HEK293 (cell line): ENCODE measurements at regions not wholly inside any gene's neighbourhood (a gene's known extent, or its start where the extent isn't known, plus 50 kb on each side); places are given as distances from the start of the nearest gene placed in this dataset.

Source experiments
- CTCF ChIA-PET: fragments of 350-600 bp; formaldehyde crosslinking; extraction: SDS; loops from one replicate; lab custom pipeline; 2021; ENCODE audit warnings: antibody characterized with exemption; lab: Yijun Ruan, JAX
- POLR2A ChIA-PET: fragments of 300-600 bp; formaldehyde crosslinking; extraction: SDS; loops from one replicate; lab custom pipeline; 2020; ENCODE audit warnings: antibody characterized with exemption, inconsistent platforms; lab: Yijun Ruan, JAX
- H3K27ac ChIP-seq: fragments of 200-500 bp; sonication (Bioruptor generic); 2 replicates; pipeline ENCODE4 v1.5.1; 2014; ENCODE audit warnings: low read depth, low read length, control low read depth, inconsistent platforms; ENCODE audit errors: extremely low read depth
- H3K36me3 ChIP-seq, 2 experiments: fragments of 200-500 bp in 1 of 2; sonication (Bioruptor generic) in 1 of 2; 1 replicate in 1 of 2; 2 replicates in 1 of 2; pipeline ENCODE4 v1.5.1; 2014 to 2017; ENCODE audit warnings: inconsistent platforms in 2 of 2, low read length in 2 of 2; ENCODE audit not compliant: control insufficient read depth in 2 of 2, insufficient read depth in 1 of 2
- H3K4me1 ChIP-seq: fragments of 200-500 bp; sonication (Bioruptor generic); 2 replicates; pipeline ENCODE4 v1.5.1; 2014; ENCODE audit warnings: mild to moderate bottlenecking, low read length, inconsistent platforms; ENCODE audit not compliant: control insufficient read depth, insufficient read depth
- H3K4me3 ChIP-seq: 2 replicates; pipeline ENCODE4 v1.5.1; 2011; ENCODE audit warnings: low read depth, mild to moderate bottlenecking, control low read depth, low read length, moderate library complexity
- H3K9me3 ChIP-seq: fragments of 200-500 bp; sonication (Bioruptor generic); 2 replicates; pipeline ENCODE4 v1.5.1; 2014; ENCODE audit warnings: low read depth, low read length, inconsistent platforms; ENCODE audit not compliant: control insufficient read depth, insufficient read depth
- GFI1B ChIP-seq: fragments of 450-650 bp; formaldehyde crosslinking; IDR thresholded peaks from 2 replicates; pipeline ENCODE4 v1.5.1; 2016; ENCODE audit warnings: missing biosample characterization, missing genetic modification characterization
- PRDM1 ChIP-seq: fragments of 450-650 bp; formaldehyde crosslinking; IDR thresholded peaks from 2 replicates; pipeline ENCODE4; 2016; ENCODE audit warnings: missing biosample characterization, missing genetic modification characterization
- REPIN1 ChIP-seq: fragments of 450-650 bp; formaldehyde crosslinking; IDR thresholded peaks from 2 replicates; pipeline ENCODE4 v1.5.1; 2017; ENCODE audit warnings: missing biosample characterization, missing genetic modification characterization, low read depth
- SCRT2 ChIP-seq: fragments of 450-650 bp; formaldehyde crosslinking; IDR thresholded peaks from 2 replicates; pipeline ENCODE4 v1.5.1; 2016; ENCODE audit warnings: missing biosample characterization, missing genetic modification characterization
- SP3 ChIP-seq: fragments of 450-650 bp; formaldehyde crosslinking; IDR thresholded peaks from 2 replicates; pipeline ENCODE4 v1.5.1; 2016; ENCODE audit warnings: missing biosample characterization, missing genetic modification characterization
- SP7 ChIP-seq: fragments of 450-650 bp; formaldehyde crosslinking; IDR thresholded peaks from 2 replicates; pipeline ENCODE4 v1.5.1; 2016; ENCODE audit warnings: missing biosample characterization, missing genetic modification characterization
- WT1 ChIP-seq: fragments of 450-650 bp; formaldehyde crosslinking; IDR thresholded peaks from 2 replicates; pipeline ENCODE4 v1.5.1; 2016; ENCODE audit warnings: missing biosample characterization, missing genetic modification characterization
- ZNF114 ChIP-seq: fragments of 450-650 bp; formaldehyde crosslinking; IDR thresholded peaks from 2 replicates; pipeline ENCODE4 v1.5.0; 2017; ENCODE audit warnings: missing biosample characterization, missing genetic modification characterization
- ZNF146 ChIP-seq: fragments of 450-650 bp; formaldehyde crosslinking; IDR thresholded peaks from 2 replicates; pipeline ENCODE4 v1.5.1; 2016; ENCODE audit warnings: missing biosample characterization, missing genetic modification characterization
- ZNF184 ChIP-seq: fragments of 450-650 bp; IDR thresholded peaks from 2 replicates; pipeline ENCODE4 v1.5.1; 2018; ENCODE audit warnings: missing biosample characterization, mild to moderate bottlenecking, missing genetic modification characterization
- ZNF214 ChIP-seq: fragments of 450-650 bp; formaldehyde crosslinking; IDR thresholded peaks from 2 replicates; pipeline ENCODE4 v1.5.1; 2017; ENCODE audit warnings: missing biosample characterization, mild to moderate bottlenecking, missing genetic modification characterization, borderline replicate concordance
- ZNF223 ChIP-seq: fragments of 450-650 bp; formaldehyde crosslinking; IDR thresholded peaks from 2 replicates; pipeline ENCODE4 v1.5.1; 2016; ENCODE audit warnings: missing biosample characterization, missing genetic modification characterization
- ZNF239 ChIP-seq: fragments of 450-650 bp; formaldehyde crosslinking; IDR thresholded peaks from 2 replicates; pipeline ENCODE4 v1.5.1; 2016; ENCODE audit warnings: missing biosample characterization, missing genetic modification characterization
- ZNF266 ChIP-seq: fragments of 450-650 bp; formaldehyde crosslinking; IDR thresholded peaks from 2 replicates; pipeline ENCODE4 v1.5.1; 2016; ENCODE audit warnings: missing biosample characterization, missing genetic modification characterization, low read depth
- ZNF623 ChIP-seq: fragments of 450-650 bp; formaldehyde crosslinking; IDR thresholded peaks from 2 replicates; pipeline ENCODE4 v1.5.1; 2016; ENCODE audit warnings: missing biosample characterization, missing genetic modification characterization
- ZNF624 ChIP-seq: fragments of 450-650 bp; formaldehyde crosslinking; IDR thresholded peaks from 2 replicates; pipeline ENCODE4 v1.5.1; 2017; ENCODE audit warnings: missing biosample characterization, missing genetic modification characterization
- ZNF701 ChIP-seq: fragments of 450-650 bp; formaldehyde crosslinking; IDR thresholded peaks from 2 replicates; pipeline ENCODE4 v1.5.1; 2016; ENCODE audit warnings: missing biosample characterization, missing genetic modification characterization
- ZNF747 ChIP-seq: fragments of 450-650 bp; formaldehyde crosslinking; IDR thresholded peaks from 2 replicates; pipeline ENCODE4 v1.5.1; 2016; ENCODE audit warnings: missing biosample characterization, missing genetic modification characterization
- ZNF76 ChIP-seq: fragments of 450-650 bp; formaldehyde crosslinking; IDR thresholded peaks from 2 replicates; pipeline ENCODE4; 2016; ENCODE audit warnings: low read depth, missing biosample characterization, missing genetic modification characterization, borderline replicate concordance
- ZNF776 ChIP-seq: fragments of 450-650 bp; formaldehyde crosslinking; IDR thresholded peaks from 2 replicates; pipeline ENCODE4 v1.5.0; 2017; ENCODE audit warnings: missing biosample characterization, missing genetic modification characterization, borderline replicate concordance
- ZNF843 ChIP-seq: fragments of 450-650 bp; formaldehyde crosslinking; IDR thresholded peaks from 2 replicates; pipeline ENCODE4 v1.5.1; 2016; ENCODE audit warnings: missing biosample characterization, missing genetic modification characterization
- TF ChIP-seq, protein P1 (sequence below): fragments of 450-650 bp; formaldehyde crosslinking; IDR thresholded peaks from 2 replicates; pipeline ENCODE4 v1.5.1; 2016; ENCODE audit warnings: missing biosample characterization, missing genetic modification characterization, low read depth
- TF ChIP-seq, protein P2 (sequence below): fragments of 450-650 bp; formaldehyde crosslinking; IDR thresholded peaks from 2 replicates; pipeline ENCODE4 v1.5.1; 2016; ENCODE audit warnings: missing biosample characterization, missing genetic modification characterization, borderline replicate concordance
- TF ChIP-seq, protein P3 (sequence below): fragments of 450-650 bp; formaldehyde crosslinking; IDR thresholded peaks from 2 replicates; pipeline ENCODE4; 2016; ENCODE audit warnings: missing biosample characterization, missing genetic modification characterization

DNA sequence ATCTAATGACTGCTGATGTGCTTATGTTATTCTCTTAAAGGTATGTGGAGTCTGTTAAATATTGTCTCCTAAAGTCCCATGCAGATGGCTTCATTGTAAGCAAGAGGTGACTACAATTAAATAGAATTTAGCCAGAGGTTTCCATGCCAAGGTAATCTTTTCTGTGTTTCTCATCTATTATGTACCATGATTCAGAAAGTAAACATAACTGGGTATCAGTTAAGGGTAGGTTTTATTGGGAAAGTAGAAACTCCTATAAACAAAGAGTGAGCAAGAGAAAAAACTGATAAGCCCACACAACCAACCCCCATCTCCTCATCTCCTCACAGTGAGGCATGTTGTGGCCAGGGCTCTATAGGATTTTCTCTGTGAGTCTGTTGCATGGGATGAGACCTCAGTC, 611.7 kb downstream of the SNAPC1 start:
- POLR2A ChIA-PET, result no interaction called here
- TF ChIP-seq, protein P1, sequence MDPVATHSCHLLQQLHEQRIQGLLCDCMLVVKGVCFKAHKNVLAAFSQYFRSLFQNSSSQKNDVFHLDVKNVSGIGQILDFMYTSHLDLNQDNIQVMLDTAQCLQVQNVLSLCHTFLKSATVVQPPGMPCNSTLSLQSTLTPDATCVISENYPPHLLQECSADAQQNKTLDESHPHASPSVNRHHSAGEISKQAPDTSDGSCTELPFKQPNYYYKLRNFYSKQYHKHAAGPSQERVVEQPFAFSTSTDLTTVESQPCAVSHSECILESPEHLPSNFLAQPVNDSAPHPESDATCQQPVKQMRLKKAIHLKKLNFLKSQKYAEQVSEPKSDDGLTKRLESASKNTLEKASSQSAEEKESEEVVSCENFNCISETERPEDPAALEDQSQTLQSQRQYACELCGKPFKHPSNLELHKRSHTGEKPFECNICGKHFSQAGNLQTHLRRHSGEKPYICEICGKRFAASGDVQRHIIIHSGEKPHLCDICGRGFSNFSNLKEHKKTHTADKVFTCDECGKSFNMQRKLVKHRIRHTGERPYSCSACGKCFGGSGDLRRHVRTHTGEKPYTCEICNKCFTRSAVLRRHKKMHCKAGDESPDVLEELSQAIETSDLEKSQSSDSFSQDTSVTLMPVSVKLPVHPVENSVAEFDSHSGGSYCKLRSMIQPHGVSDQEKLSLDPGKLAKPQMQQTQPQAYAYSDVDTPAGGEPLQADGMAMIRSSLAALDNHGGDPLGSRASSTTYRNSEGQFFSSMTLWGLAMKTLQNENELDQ, result no peak
- TF ChIP-seq ZNF624 (tag by site-specific recombination), result no peak
- no peak for TF ChIP-seq ZNF747 (tag by site-specific recombination)
- TF ChIP-seq ZNF239, result no peak
- CTCF ChIA-PET, result no interaction called here

DNA sequence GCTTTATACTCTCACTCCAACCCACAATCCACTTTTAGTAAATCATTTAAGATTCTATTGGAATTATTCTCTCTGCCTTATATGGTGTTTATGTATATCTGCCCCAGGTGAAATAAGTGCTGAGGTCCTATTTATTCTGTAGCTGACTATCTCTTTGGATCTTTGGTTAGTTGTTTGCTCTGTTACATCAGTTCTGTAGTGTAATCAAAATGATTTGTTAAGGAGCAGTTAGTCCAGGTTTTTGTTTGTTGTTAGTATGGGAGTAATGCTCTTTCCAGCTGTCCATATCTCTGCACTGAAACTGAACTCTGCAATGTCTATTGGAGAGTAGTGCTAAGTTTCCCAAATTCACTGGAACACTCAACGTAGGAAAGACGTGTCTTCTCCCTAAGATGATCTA, 615.8 kb downstream of the SNAPC1 start:
- Histone ChIP-seq H3K4me1 (no peaks in the 10 kb centered on the region), H3K36me3 (no peaks in the 10 kb centered on the region), H3K9me3 (no peaks in the 10 kb centered on the region), H3K4me3 (no peak overlapping the region), H3K27ac (no peak overlapping the region)
- POLR2A ChIA-PET, result no interaction called here
- TF ChIP-seq ZNF146 (tag by site-specific recombination) (no peak), ZNF223 (tag by site-specific recombination) (no peak), ZNF184 (tag by site-specific recombination) (no peak), ZNF76 (tag by site-specific recombination) (no peak), SCRT2 (tag by site-specific recombination) (no peak), ZNF214 (tag by site-specific recombination) (no peak), ZNF623 (tag by site-specific recombination) (no peak), ZNF701 (tag by site-specific recombination) (no peak), ZNF266 (no peak), GFI1B (tag by site-specific recombination) (no peak), ZNF776 (tag by site-specific recombination) (no peak), SP3 (tag by site-specific recombination) (no peak), REPIN1 (tag by site-specific recombination) (no peak), PRDM1 (no peak), ZNF114 (tag by site-specific recombination) (no peak), ZNF843 (tag by site-specific recombination) (no peak), SP7 (tag by site-specific recombination) (no peak), WT1 (tag by site-specific recombination) (no peak)
- TF ChIP-seq, protein P2, sequence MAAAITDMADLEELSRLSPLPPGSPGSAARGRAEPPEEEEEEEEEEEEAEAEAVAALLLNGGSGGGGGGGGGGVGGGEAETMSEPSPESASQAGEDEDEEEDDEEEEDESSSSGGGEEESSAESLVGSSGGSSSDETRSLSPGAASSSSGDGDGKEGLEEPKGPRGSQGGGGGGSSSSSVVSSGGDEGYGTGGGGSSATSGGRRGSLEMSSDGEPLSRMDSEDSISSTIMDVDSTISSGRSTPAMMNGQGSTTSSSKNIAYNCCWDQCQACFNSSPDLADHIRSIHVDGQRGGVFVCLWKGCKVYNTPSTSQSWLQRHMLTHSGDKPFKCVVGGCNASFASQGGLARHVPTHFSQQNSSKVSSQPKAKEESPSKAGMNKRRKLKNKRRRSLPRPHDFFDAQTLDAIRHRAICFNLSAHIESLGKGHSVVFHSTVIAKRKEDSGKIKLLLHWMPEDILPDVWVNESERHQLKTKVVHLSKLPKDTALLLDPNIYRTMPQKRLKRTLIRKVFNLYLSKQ (tag by site-specific recombination), result no peak
- TF ChIP-seq, protein P3, sequence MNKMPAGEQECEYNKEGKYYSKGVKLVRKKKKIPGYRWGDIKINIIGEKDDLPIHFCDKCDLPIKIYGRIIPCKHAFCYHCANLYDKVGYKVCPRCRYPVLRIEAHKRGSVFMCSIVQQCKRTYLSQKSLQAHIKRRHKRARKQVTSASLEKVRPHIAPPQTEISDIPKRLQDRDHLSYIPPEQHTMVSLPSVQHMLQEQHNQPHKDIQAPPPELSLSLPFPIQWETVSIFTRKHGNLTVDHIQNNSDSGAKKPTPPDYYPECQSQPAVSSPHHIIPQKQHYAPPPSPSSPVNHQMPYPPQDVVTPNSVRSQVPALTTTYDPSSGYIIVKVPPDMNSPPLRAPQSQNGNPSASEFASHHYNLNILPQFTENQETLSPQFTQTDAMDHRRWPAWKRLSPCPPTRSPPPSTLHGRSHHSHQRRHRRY (tag by site-specific recombination), result no peak
- CTCF ChIA-PET, result interaction anchor here (0.7 kb wide), 2 partner anchors 688 to 859 kb away, joined by 3 to 4 read pairs; no protein-coding TSS in a partner anchor

More for the DNA sequence above, 611.7 kb downstream of the SNAPC1 start:
- no peak overlapping the region for H3K27ac ChIP-seq
- H3K9me3 ChIP-seq, result no peaks in the 10 kb centered on the region
- no peak overlapping the region for H3K4me3 ChIP-seq
- no peaks in the 10 kb centered on the region for H3K4me1 ChIP-seq
- H3K36me3 ChIP-seq, result no peaks in the 10 kb centered on the region
